MM.1S (cell line): ENCODE measurements at regions not wholly inside any gene's neighbourhood (a gene's known extent, or its start where the extent isn't known, plus 50 kb on each side); places are given as distances from the start of the nearest gene placed in this dataset.

Experiments used
- DNase-seq: peaks from one replicate; pipeline ENCODE4 v3.0.0-alpha.2; 2015
- H2AFZ ChIP-seq: fragments of 300-600 bp; sonication (generic); 2 replicates; pipeline ENCODE4 v1.6.0; 2016; ENCODE audit warnings: antibody characterized with exemption, low read length
- H3F3A ChIP-seq: fragments of 300-600 bp; sonication (generic); 2 replicates; pipeline ENCODE4 v1.6.1; 2016; ENCODE audit warnings: mild to moderate bottlenecking, antibody characterized with exemption, low read length, moderate library complexity, mixed read lengths; ENCODE audit not compliant: insufficient read depth
- H3K27ac ChIP-seq: fragments of 300-600 bp; sonication (generic); 2 replicates; pipeline ENCODE4 v1.5.1; 2016; ENCODE audit warnings: mild to moderate bottlenecking, low read length
- H3K27me3 ChIP-seq: fragments of 300-600 bp; sonication (generic); replicated peaks from 2 replicates; pipeline ENCODE4 v1.6.0; 2016; ENCODE audit warnings: low read length; ENCODE audit not compliant: insufficient read depth
- H3K36me3 ChIP-seq: fragments of 300-600 bp; sonication (generic); replicated peaks from 2 replicates; pipeline ENCODE4 v1.6.1; 2016; ENCODE audit warnings: mild to moderate bottlenecking, low read length, mixed read lengths; ENCODE audit not compliant: insufficient read depth
- H3K4me1 ChIP-seq: fragments of 300-600 bp; sonication (generic); 2 replicates; pipeline ENCODE4 v1.6.1; 2016; ENCODE audit warnings: low read length, mixed read lengths
- H3K4me2 ChIP-seq: fragments of 300-600 bp; sonication (generic); 2 replicates; pipeline ENCODE4 v1.6.0; 2016; ENCODE audit warnings: low read depth, low read length
- H3K4me3 ChIP-seq: fragments of 300-600 bp; sonication (generic); 2 replicates; pipeline ENCODE4 v1.5.1; 2016; ENCODE audit warnings: low read length, mixed read lengths
- H3K79me2 ChIP-seq: fragments of 300-600 bp; sonication (generic); 2 replicates; pipeline ENCODE4 v1.6.1; 2016; ENCODE audit warnings: mixed run types, low read length, mixed read lengths
- H3K9ac ChIP-seq: fragments of 300-600 bp; sonication (generic); 2 replicates; pipeline ENCODE4 v1.6.1; 2016; ENCODE audit warnings: low read length, mixed read lengths
- H3K9me2 ChIP-seq: fragments of 300-600 bp; sonication (generic); replicated peaks from 2 replicates; pipeline ENCODE4 v1.6.1; 2016; ENCODE audit warnings: mild to moderate bottlenecking, low read length, mixed read lengths; ENCODE audit not compliant: insufficient read depth
- H3K9me3 ChIP-seq: fragments of 300-600 bp; sonication (generic); replicated peaks from 2 replicates; pipeline ENCODE4 v1.6.1; 2016; ENCODE audit warnings: mild to moderate bottlenecking, low read length, mixed read lengths; ENCODE audit not compliant: insufficient read depth
- H4K20me1 ChIP-seq: fragments of 300-600 bp; sonication (generic); 2 replicates; pipeline ENCODE4 v1.6.1; 2016; ENCODE audit warnings: mild to moderate bottlenecking, low read length, moderate library complexity, mixed read lengths; ENCODE audit not compliant: insufficient read depth
- EZH2 ChIP-seq: fragments of 300-600 bp; sonication (generic); optimal IDR thresholded peaks from 2 replicates; pipeline ENCODE3; 2017; ENCODE audit warnings: low read depth, mild to moderate bottlenecking, antibody characterized with exemption, low read length, mixed read lengths
- EZH2phosphoT487 ChIP-seq: fragments of 300-600 bp; sonication (generic); IDR thresholded peaks from 2 replicates; pipeline ENCODE4 v1.6.1; 2018; ENCODE audit warnings: antibody characterized with exemption, low read length
- TF ChIP-seq, protein P1 (sequence below): fragments of 300-600 bp; sonication (generic); IDR thresholded peaks from 2 replicates; pipeline ENCODE4 v1.5.1; 2016; ENCODE audit warnings: antibody characterized with exemption, low read length, mixed read lengths

DNA sequence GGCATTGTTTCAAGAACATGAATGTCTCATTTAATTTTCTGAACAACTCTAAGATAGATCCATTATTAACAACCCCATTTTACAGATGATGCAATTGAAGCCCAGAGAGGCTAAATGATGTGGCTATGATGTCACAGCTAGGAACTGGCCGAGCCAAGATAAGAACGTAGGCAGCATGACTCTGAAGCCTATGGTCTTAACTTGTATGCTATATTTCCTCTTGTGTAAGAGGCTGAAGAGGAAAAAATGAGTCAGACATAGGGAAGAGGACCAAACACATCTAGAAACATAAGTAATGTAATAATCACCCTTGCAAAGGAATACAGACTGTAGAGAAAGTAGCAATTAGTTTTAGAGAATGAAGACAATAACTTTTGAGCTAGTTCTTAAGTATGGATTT lies 416.8 kb downstream of the FIGN start:
- Histone ChIP-seq H3K9me3 (no peaks in the 10 kb centered on the region), H3K27me3 (no peaks in the 10 kb centered on the region), H3F3A (no peaks in the 10 kb centered on the region), H3K4me1 (no peaks in the 10 kb centered on the region), H3K27ac (no peak overlapping the region), H3K4me3 (no peak overlapping the region), H3K9me2 (no peaks in the 10 kb centered on the region), H3K79me2 (no peaks in the 10 kb centered on the region), H3K4me2 (no peak overlapping the region), H3K9ac (no peak overlapping the region), H2AFZ (no peak overlapping the region), H3K36me3 (no peaks in the 10 kb centered on the region), H4K20me1 (no peaks in the 10 kb centered on the region)
- no peak for DNase-seq
- TF ChIP-seq EZH2phosphoT487 (no peak), EZH2 (no peak)
- TF ChIP-seq, protein P1, sequence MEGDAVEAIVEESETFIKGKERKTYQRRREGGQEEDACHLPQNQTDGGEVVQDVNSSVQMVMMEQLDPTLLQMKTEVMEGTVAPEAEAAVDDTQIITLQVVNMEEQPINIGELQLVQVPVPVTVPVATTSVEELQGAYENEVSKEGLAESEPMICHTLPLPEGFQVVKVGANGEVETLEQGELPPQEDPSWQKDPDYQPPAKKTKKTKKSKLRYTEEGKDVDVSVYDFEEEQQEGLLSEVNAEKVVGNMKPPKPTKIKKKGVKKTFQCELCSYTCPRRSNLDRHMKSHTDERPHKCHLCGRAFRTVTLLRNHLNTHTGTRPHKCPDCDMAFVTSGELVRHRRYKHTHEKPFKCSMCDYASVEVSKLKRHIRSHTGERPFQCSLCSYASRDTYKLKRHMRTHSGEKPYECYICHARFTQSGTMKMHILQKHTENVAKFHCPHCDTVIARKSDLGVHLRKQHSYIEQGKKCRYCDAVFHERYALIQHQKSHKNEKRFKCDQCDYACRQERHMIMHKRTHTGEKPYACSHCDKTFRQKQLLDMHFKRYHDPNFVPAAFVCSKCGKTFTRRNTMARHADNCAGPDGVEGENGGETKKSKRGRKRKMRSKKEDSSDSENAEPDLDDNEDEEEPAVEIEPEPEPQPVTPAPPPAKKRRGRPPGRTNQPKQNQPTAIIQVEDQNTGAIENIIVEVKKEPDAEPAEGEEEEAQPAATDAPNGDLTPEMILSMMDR: no peak

DNA sequence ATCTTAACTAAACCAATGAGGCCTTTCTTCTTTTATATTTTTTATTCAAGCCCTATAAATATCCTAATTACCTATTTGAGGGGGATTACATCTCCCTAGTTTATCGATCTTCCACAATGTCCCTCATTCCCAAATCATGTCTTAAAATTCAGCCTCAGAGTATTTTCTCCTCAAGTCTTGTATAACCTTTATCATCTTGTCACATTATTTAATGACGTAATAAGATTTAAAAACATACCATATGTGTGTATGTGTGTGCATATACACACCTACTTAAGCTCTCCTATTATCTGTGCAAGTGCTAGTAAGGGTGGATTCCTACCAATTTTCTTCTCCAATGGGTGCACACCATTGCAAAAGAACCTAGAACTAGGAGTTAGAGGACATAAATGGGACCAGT lies 421.1 kb downstream of the FIGN start:
- no peak overlapping the region for H3K4me3 ChIP-seq
- TF ChIP-seq, protein P1: no peak
- no peak for TF ChIP-seq EZH2
- TF ChIP-seq EZH2phosphoT487: no peak
- H3K4me2 ChIP-seq: no peak overlapping the region
- DNase-seq: no peak
- H2AFZ ChIP-seq: no peak overlapping the region
- no peaks in the 10 kb centered on the region for H4K20me1 ChIP-seq
- H3K9ac ChIP-seq: no peak overlapping the region
- no peaks in the 10 kb centered on the region for H3K9me3 ChIP-seq
- no peaks in the 10 kb centered on the region for H3K4me1 ChIP-seq
- no peaks in the 10 kb centered on the region for H3K27me3 ChIP-seq
- H3F3A ChIP-seq: no peaks in the 10 kb centered on the region
- no peaks in the 10 kb centered on the region for H3K36me3 ChIP-seq
- H3K9me2 ChIP-seq: no peaks in the 10 kb centered on the region
- no peaks in the 10 kb centered on the region for H3K79me2 ChIP-seq
- H3K27ac ChIP-seq: no peak overlapping the region

- H3K27ac ChIP-seq: no peak overlapping the region
- TF ChIP-seq EZH2phosphoT487: no peak
- TF ChIP-seq EZH2: no peak
- TF ChIP-seq, protein P1: no peak
- H3K9ac ChIP-seq: no peak overlapping the region
- H3K4me2 ChIP-seq: no peak overlapping the region
- no peaks in the 10 kb centered on the region for H3K9me2 ChIP-seq
- H3K4me1 ChIP-seq: no peaks in the 10 kb centered on the region
- no peaks in the 10 kb centered on the region for H3K27me3 ChIP-seq
- H3K79me2 ChIP-seq: no peaks in the 10 kb centered on the region
- H3F3A ChIP-seq: no peaks in the 10 kb centered on the region
- no peaks in the 10 kb centered on the region for H3K36me3 ChIP-seq
- no peaks in the 10 kb centered on the region for H3K9me3 ChIP-seq
- no peak overlapping the region for H2AFZ ChIP-seq
- no peaks in the 10 kb centered on the region for H4K20me1 ChIP-seq
- DNase-seq: no peak
- H3K4me3 ChIP-seq: no peak overlapping the region
These were observed 423.1 kb downstream of the FIGN start for GRCh38 chr2:163312713-163313112.
